HEK293 (cell line): ENCODE measurements at regions not wholly inside any gene's neighbourhood (a gene's known extent, or its start where the extent isn't known, plus 50 kb on each side); places are given as distances from the start of the nearest gene placed in this dataset.
"Not testable (repeated sequence)": the region's sequence is repeated elsewhere in the genome, so short reads cannot be mapped to it uniquely, and the experiment has no call there.

Experiments used
- CTCF ChIA-PET: fragments of 350-600 bp; formaldehyde crosslinking; extraction: SDS; loops from one replicate; lab custom pipeline; 2021; ENCODE audit warnings: antibody characterized with exemption; lab: Yijun Ruan, JAX
- POLR2A ChIA-PET: fragments of 300-600 bp; formaldehyde crosslinking; extraction: SDS; loops from one replicate; lab custom pipeline; 2020; ENCODE audit warnings: antibody characterized with exemption, inconsistent platforms; lab: Yijun Ruan, JAX
- H3K27ac ChIP-seq: fragments of 200-500 bp; sonication (Bioruptor generic); 2 replicates; pipeline ENCODE4 v1.5.1; 2014; ENCODE audit warnings: low read depth, low read length, control low read depth, inconsistent platforms; ENCODE audit errors: extremely low read depth
- H3K36me3 ChIP-seq, 2 experiments: fragments of 200-500 bp in 1 of 2; sonication (Bioruptor generic) in 1 of 2; 1 replicate in 1 of 2; 2 replicates in 1 of 2; pipeline ENCODE4 v1.5.1; 2014 to 2017; ENCODE audit warnings: inconsistent platforms in 2 of 2, low read length in 2 of 2; ENCODE audit not compliant: control insufficient read depth in 2 of 2, insufficient read depth in 1 of 2
- H3K4me1 ChIP-seq: fragments of 200-500 bp; sonication (Bioruptor generic); 2 replicates; pipeline ENCODE4 v1.5.1; 2014; ENCODE audit warnings: mild to moderate bottlenecking, low read length, inconsistent platforms; ENCODE audit not compliant: control insufficient read depth, insufficient read depth
- H3K4me3 ChIP-seq: 2 replicates; pipeline ENCODE4 v1.5.1; 2011; ENCODE audit warnings: low read depth, mild to moderate bottlenecking, control low read depth, low read length, moderate library complexity
- H3K9me3 ChIP-seq: fragments of 200-500 bp; sonication (Bioruptor generic); 2 replicates; pipeline ENCODE4 v1.5.1; 2014; ENCODE audit warnings: low read depth, low read length, inconsistent platforms; ENCODE audit not compliant: control insufficient read depth, insufficient read depth
- BCL11B ChIP-seq: fragments of 450-650 bp; formaldehyde crosslinking; IDR thresholded peaks from 2 replicates; pipeline ENCODE4 v1.5.1; 2016; ENCODE audit warnings: low read depth, missing biosample characterization, missing genetic modification characterization
- GLIS2 ChIP-seq: fragments of 450-650 bp; formaldehyde crosslinking; IDR thresholded peaks from 2 replicates; pipeline ENCODE4 v1.5.1; 2016; ENCODE audit warnings: missing biosample characterization, missing genetic modification characterization
- KLF10 ChIP-seq: fragments of 450-650 bp; IDR thresholded peaks from 2 replicates; pipeline ENCODE4 v1.5.1; 2018; ENCODE audit warnings: missing biosample characterization, mild to moderate bottlenecking, missing genetic modification characterization
- KLF7 ChIP-seq: fragments of 450-650 bp; formaldehyde crosslinking; IDR thresholded peaks from 2 replicates; pipeline ENCODE4 v1.5.1; 2016; ENCODE audit warnings: missing biosample characterization, missing genetic modification characterization, borderline replicate concordance
- RBAK ChIP-seq: fragments of 450-650 bp; formaldehyde crosslinking; IDR thresholded peaks from 2 replicates; pipeline ENCODE4 v1.5.1; 2016; ENCODE audit warnings: missing biosample characterization, missing genetic modification characterization
- SCRT1 ChIP-seq: fragments of 450-650 bp; formaldehyde crosslinking; IDR thresholded peaks from 2 replicates; pipeline ENCODE4 v1.5.1; 2016; ENCODE audit warnings: missing biosample characterization, missing genetic modification characterization, borderline replicate concordance
- SP7 ChIP-seq: fragments of 450-650 bp; formaldehyde crosslinking; IDR thresholded peaks from 2 replicates; pipeline ENCODE4 v1.5.1; 2016; ENCODE audit warnings: missing biosample characterization, missing genetic modification characterization
- ZBTB1 ChIP-seq: fragments of 450-650 bp; formaldehyde crosslinking; IDR thresholded peaks from 2 replicates; pipeline ENCODE4 v1.5.1; 2016; ENCODE audit warnings: missing biosample characterization, missing genetic modification characterization
- ZNF175 ChIP-seq: fragments of 450-650 bp; formaldehyde crosslinking; IDR thresholded peaks from 2 replicates; pipeline ENCODE4 v1.5.1; 2016; ENCODE audit warnings: missing biosample characterization, missing genetic modification characterization
- ZNF184 ChIP-seq: fragments of 450-650 bp; IDR thresholded peaks from 2 replicates; pipeline ENCODE4 v1.5.1; 2018; ENCODE audit warnings: missing biosample characterization, mild to moderate bottlenecking, missing genetic modification characterization
- ZNF24 ChIP-seq: fragments of 450-650 bp; formaldehyde crosslinking; IDR thresholded peaks from 2 replicates; pipeline ENCODE4 v1.5.1; 2016; ENCODE audit warnings: missing biosample characterization, missing genetic modification characterization
- ZNF248 ChIP-seq: fragments of 450-650 bp; formaldehyde crosslinking; IDR thresholded peaks from 2 replicates; pipeline ENCODE4 v1.5.1; 2017; ENCODE audit warnings: missing biosample characterization, missing genetic modification characterization
- ZNF266 ChIP-seq: fragments of 450-650 bp; formaldehyde crosslinking; IDR thresholded peaks from 2 replicates; pipeline ENCODE4 v1.5.1; 2016; ENCODE audit warnings: missing biosample characterization, missing genetic modification characterization, low read depth
- ZNF530 ChIP-seq: fragments of 450-650 bp; formaldehyde crosslinking; IDR thresholded peaks from 2 replicates; pipeline ENCODE4 v1.5.1; 2016; ENCODE audit warnings: low read depth, missing biosample characterization, missing genetic modification characterization
- ZNF558 ChIP-seq: fragments of 450-650 bp; formaldehyde crosslinking; IDR thresholded peaks from 2 replicates; pipeline ENCODE4 v1.5.1; 2016; ENCODE audit warnings: missing biosample characterization, missing genetic modification characterization
- ZNF645 ChIP-seq: fragments of 450-650 bp; formaldehyde crosslinking; IDR thresholded peaks from 2 replicates; pipeline ENCODE4; 2016; ENCODE audit warnings: missing biosample characterization, missing genetic modification characterization
- ZNF747 ChIP-seq: fragments of 450-650 bp; formaldehyde crosslinking; IDR thresholded peaks from 2 replicates; pipeline ENCODE4 v1.5.1; 2016; ENCODE audit warnings: missing biosample characterization, missing genetic modification characterization
- ZNF785 ChIP-seq: fragments of 450-650 bp; formaldehyde crosslinking; IDR thresholded peaks from 2 replicates; pipeline ENCODE4 v1.5.1; 2016; ENCODE audit warnings: missing biosample characterization, missing genetic modification characterization
- ZSCAN16 ChIP-seq: fragments of 450-650 bp; formaldehyde crosslinking; IDR thresholded peaks from 2 replicates; pipeline ENCODE4 v1.5.1; 2016; ENCODE audit warnings: missing biosample characterization, missing genetic modification characterization
- TF ChIP-seq, protein P1 (sequence below): fragments of 450-650 bp; formaldehyde crosslinking; IDR thresholded peaks from 2 replicates; pipeline ENCODE4 v1.5.1; 2016; ENCODE audit warnings: missing biosample characterization, missing genetic modification characterization
- TF ChIP-seq, protein P2 (sequence below): fragments of 450-650 bp; formaldehyde crosslinking; IDR thresholded peaks from 2 replicates; pipeline ENCODE4 v1.5.1; 2016; ENCODE audit warnings: missing biosample characterization, missing genetic modification characterization

DNA sequence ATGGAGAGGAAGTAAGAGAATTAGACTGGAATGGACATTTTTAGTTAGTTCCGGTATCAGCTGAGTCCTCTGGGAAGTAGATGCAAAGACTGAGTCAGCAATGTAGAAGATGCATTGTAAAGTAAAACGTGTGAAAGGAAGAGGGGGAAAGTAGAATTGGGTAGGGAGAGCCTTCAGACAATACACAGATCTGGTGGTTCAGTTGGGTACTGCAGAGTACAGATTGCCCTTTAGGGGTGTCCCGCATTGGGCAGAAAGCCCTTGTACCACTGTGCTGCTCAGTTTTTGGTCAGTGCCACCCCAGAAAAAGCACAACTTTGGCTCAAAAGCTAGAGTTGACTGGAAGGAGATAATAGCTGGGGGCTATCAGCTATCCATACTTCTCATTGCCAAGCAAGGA lies 247.4 kb downstream of the KBTBD8 start:
- no peaks in the 10 kb centered on the region for H3K4me1 ChIP-seq
- H3K27ac ChIP-seq: no peak overlapping the region
- no peaks in the 10 kb centered on the region for H3K36me3 ChIP-seq
- ChIA-PET POLR2A (no interaction called here), CTCF (no interaction called here)
- TF ChIP-seq ZNF184 (tag by site-specific recombination): no peak
- TF ChIP-seq ZNF747: no peak
- TF ChIP-seq ZNF785 (tag by site-specific recombination): no peak
- TF ChIP-seq ZNF645 (tag by site-specific recombination): no peak
- TF ChIP-seq RBAK (tag by site-specific recombination): no peak
- no peak for TF ChIP-seq GLIS2 (tag by site-specific recombination)
- TF ChIP-seq ZBTB1: no peak
- TF ChIP-seq ZNF266 (tag by site-specific recombination): no peak
- TF ChIP-seq, protein P1, sequence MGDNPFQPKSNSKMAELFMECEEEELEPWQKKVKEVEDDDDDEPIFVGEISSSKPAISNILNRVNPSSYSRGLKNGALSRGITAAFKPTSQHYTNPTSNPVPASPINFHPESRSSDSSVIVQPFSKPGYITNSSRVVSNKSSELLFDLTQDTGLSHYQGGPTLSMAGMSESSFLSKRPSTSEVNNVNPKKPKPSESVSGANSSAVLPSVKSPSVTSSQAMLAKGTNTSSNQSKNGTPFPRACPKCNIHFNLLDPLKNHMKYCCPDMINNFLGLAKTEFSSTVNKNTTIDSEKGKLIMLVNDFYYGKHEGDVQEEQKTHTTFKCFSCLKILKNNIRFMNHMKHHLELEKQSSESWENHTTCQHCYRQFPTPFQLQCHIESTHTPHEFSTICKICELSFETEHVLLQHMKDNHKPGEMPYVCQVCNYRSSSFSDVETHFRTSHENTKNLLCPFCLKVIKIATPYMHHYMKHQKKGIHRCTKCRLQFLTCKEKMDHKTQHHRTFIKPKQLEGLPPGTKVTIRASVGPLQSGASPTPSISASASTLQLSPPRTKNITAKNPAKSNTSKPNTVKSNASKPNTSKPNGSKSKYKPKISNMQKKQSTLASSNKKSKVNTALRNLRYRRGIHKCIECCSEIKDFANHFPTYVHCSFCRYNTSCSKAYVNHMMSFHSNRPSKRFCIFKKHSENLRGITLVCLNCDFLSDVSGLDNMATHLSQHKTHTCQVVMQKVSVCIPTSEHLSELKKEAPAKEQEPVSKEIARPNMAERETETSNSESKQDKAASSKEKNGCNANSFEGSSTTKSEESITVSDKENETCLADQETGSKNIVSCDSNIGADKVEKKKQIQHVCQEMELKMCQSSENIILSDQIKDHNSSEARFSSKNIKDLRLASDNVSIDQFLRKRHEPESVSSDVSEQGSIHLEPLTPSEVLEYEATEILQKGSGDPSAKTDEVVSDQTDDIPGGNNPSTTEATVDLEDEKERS: no peak
- no peak for TF ChIP-seq ZNF175 (tag by site-specific recombination)
- TF ChIP-seq KLF7: no peak
- TF ChIP-seq, protein P2, sequence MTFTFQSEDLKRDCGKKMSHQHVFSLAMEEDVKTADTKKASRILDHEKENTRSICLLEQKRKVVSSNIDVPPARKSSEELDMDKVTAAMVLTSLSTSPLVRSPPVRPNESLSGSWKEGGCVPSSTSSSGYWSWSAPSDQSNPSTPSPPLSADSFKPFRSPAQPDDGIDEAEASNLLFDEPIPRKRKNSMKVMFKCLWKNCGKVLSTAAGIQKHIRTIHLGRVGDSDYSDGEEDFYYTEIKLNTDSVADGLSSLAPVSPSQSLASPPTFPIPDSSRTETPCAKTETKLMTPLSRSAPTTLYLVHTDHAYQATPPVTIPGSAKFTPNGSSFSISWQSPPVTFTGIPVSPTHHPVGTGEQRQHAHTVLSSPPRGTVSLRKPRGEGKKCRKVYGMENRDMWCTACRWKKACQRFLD (tag by site-specific recombination): no peak
- TF ChIP-seq ZNF558 (tag by site-specific recombination): no peak
- no peak for TF ChIP-seq ZNF530 (tag by site-specific recombination)
- TF ChIP-seq KLF10 (tag by site-specific recombination): no peak
- TF ChIP-seq BCL11B (tag by site-specific recombination): no peak
- no peak for TF ChIP-seq SCRT1 (tag by site-specific recombination)
- TF ChIP-seq ZSCAN16: no peak
- no peaks in the 10 kb centered on the region for H3K9me3 ChIP-seq
- H3K4me3 ChIP-seq: no peak overlapping the region

DNA sequence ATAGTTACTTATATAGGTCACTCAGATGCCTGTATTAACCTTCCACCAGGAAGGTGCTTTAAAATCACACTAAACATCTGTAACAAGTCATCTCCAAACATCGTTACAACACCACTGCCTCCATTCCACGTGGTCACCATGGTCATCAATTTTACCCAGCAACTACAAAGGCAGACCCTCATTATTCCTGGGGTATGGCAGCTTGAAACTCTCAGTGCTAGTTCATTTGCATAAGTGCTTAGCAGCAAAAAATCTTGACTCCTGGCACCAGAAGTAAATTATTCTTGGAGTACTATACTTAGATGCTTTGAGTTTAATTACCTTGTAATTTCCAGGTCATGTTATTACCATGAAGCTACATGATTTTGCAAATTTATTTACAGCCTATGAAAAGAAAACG lies 250.6 kb downstream of the KBTBD8 start:
- no peaks in the 10 kb centered on the region for H3K4me1 ChIP-seq
- ChIA-PET POLR2A (no interaction called here), CTCF (interaction anchor here (0.6 kb wide), 2 partner anchors 493 to 875 kb away, joined by 4 to 6 read pairs; no protein-coding TSS in a partner anchor)
- TF ChIP-seq ZNF248 (no peak), ZNF24 (tag by site-specific recombination) (no peak), SP7 (tag by site-specific recombination) (no peak)
- H3K9me3 ChIP-seq: no peaks in the 10 kb centered on the region
- H3K36me3 ChIP-seq: no peaks in the 10 kb centered on the region
- no peak overlapping the region for H3K4me3 ChIP-seq
- H3K27ac ChIP-seq: no peak overlapping the region

DNA sequence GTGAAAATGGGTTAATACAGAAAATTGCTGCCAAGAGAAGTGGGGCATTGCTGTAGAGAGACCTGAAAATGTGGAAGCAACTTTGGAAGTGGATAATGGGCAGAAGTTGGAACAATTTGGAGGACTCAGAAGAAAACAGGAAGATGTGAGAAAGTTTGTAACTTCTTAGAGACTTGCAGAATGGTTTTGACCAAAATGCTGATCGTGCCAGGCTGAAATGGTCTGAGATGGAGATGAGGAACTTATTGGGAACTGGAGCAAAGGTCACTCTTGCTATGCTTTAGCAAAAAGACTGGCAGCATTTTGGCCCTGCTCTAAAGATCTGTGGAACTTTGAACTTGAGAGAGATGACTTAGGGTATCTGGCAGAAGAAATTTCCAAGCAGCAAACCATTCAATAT lies 254.8 kb downstream of the KBTBD8 start:
- H3K36me3 ChIP-seq, H3K4me3 ChIP-seq, H3K4me1 ChIP-seq, H3K9me3 ChIP-seq, CTCF ChIA-PET, H3K27ac ChIP-seq, POLR2A ChIA-PET: not testable (repeated sequence)
